ENCODE measurements at regions not wholly inside any gene's neighbourhood (a gene's known extent, or its start where the extent isn't known, plus 50 kb on each side); places are given as distances from the start of the nearest gene placed in this dataset.
"Not testable (repeated sequence)": the region's sequence is repeated elsewhere in the genome, so short reads cannot be mapped to it uniquely, and the experiment has no call there.

DNA sequence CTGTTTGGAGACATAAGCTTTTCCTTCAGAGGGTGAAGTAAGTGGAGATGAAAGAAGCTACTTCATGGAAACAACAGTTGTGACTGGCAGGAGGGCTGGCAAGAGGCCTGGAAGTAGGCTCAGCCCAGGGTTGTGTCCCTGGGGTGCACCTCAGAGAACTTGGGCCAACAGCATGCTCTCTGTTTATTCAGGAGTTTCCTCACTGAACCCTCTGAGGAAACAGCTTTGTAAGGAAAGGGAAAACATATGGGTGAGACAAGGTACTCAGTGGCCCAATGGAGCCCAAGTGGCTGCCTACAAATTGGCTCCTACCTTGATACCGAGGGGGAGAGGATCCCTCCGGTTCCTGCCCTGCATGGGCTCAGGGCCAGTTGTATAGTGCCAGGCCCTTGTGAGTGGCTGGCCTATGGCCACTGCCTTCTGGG, 115.5 kb upstream of the ITGA6 start:
- Histone ChIP-seq H3K36me3 (ENCODE audit: control insufficient read depth, insufficient read depth, low read length) (no peaks in the 10 kb centered on the region), H3K27ac (ENCODE audit: low read depth, low read length) (no peak overlapping the region), H3K9me3 (ENCODE audit: control insufficient read depth, insufficient read depth, low read depth, low read length) (peaks cover 6% of the 10 kb centered on the region), H3K4me1 (ENCODE audit: control insufficient read depth, insufficient read depth, low read length) (no peaks in the 10 kb centered on the region), H3K4me3 (ENCODE audit: low read depth, low read length) (no peak overlapping the region), H3K9ac (ENCODE audit: low read length) (no peak overlapping the region), H3K27me3 (ENCODE audit: control insufficient read depth, insufficient read depth, low read length) (no peaks in the 10 kb centered on the region)

DNA sequence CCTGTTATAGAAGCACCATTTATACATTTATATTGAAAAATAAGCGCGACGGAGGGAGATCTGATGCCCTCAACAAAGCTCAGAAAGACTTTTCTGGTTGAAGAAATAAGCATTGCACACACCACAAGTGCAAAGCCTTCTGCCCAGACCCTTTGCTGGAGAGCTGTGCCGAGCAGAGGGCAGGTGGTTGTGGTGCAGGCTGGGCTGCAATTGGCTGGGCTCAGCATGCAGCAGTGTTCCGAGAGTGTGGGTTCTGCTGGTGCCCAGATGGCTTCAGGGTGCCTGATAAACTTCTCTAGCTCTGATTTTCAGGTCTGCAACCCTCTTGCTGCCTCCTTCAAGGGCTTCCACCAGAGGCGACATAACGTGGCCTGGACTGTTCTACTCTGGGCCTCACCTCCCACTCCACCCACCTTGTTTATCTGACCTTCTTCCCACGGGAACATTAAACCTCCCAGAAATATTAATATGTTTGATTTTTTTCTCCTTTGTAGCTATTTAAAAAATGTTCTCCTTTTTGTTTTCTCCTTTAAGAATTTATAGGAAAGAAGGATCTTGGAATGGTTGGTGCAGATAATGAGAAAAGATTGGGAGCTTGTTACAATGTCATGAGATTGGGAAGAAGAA, 113.6 kb upstream of the ITGA6 start:
- no peak overlapping the region for H3K9ac ChIP-seq (ENCODE audit: low read length)
- peaks cover 6% of the 10 kb centered on the region for H3K9me3 ChIP-seq (ENCODE audit: control insufficient read depth, insufficient read depth, low read depth, low read length)
- no peak overlapping the region for H3K27ac ChIP-seq (ENCODE audit: low read depth, low read length)
- no peak overlapping the region for H3K4me3 ChIP-seq (ENCODE audit: low read depth, low read length)
- no peaks in the 10 kb centered on the region for H3K36me3 ChIP-seq (ENCODE audit: control insufficient read depth, insufficient read depth, low read length)
- no peaks in the 10 kb centered on the region for H3K4me1 ChIP-seq (ENCODE audit: control insufficient read depth, insufficient read depth, low read length)
- H3K27me3 ChIP-seq (ENCODE audit: control insufficient read depth, insufficient read depth, low read length): no peaks in the 10 kb centered on the region

DNA sequence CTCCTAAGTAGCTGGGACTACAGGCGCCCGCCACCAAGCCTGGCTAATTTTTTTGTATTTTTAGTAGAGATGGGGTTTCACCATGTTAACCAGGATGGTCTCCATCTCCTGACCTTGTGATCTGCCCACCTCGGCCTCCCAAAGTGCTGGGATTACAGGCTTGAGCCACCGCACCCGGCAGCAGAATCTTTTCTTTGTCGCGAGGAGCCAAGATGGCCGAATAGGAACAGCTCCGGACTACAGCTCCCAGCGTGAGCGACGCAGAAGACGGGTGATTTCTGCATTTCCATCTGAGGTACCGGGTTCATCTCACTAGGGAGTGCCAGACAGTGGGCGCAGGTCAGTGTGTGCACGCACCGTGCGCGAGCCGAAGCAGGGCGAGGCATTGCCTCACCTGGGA, 112.3 kb upstream of the ITGA6 start:
- not testable (repeated sequence) for H3K4me3 ChIP-seq (ENCODE audit: low read depth, low read length); H3K27me3 ChIP-seq (ENCODE audit: control insufficient read depth, insufficient read depth, low read length)

DNA sequence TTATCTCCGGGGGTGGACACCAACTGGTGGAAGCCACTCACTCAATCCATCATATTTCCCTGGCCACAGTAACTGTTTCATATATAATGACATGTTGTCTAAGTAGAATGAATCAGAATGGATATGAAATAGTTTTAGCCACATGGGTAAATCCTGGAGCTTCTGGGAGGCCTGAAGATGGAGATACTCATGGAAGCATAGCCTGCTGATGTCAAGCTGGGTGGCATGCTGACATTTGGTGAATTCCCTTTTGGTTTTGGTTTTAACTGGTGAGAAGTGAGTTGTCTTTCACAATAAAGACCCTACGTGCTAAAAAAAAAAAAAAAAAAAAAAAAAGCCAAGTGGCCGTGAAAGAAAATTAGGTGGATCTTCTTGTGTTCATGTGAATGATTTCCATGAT, 105.3 kb upstream of the ITGA6 start:
- peaks cover 8% of the 10 kb centered on the region; the same call in 1 of the 2 replicates for H3K9me3 ChIP-seq (ENCODE audit: control insufficient read depth, insufficient read depth, low read depth, low read length)

More for the DNA sequence above, 112.3 kb upstream of the ITGA6 start:
- H3K36me3 ChIP-seq (ENCODE audit: control insufficient read depth, insufficient read depth, low read length); H3K4me1 ChIP-seq (ENCODE audit: control insufficient read depth, insufficient read depth, low read length); H3K9ac ChIP-seq (ENCODE audit: low read length); H3K9me3 ChIP-seq (ENCODE audit: control insufficient read depth, insufficient read depth, low read depth, low read length); H3K27ac ChIP-seq (ENCODE audit: low read depth, low read length): not testable (repeated sequence)

DNA sequence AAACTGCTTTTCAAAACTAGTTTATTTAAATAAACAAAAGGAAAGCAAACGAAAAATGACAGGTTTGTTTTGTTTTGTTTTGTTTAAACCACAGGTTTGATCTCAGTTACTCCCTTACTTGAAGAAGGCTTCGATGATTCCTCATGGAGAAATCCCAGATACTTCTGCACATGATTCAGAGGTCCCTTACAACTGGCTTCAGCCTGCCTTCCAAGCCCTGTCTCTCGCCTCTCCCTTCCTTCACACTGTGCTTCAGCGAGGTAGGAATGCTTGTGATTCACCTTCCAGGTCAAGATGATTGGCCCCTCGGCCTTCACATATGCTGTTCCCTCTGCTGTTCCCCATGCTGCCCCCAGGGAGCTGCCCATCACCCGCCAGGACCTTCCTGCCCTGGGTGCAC, 104.1 kb upstream of the ITGA6 start:
- H3K4me3 ChIP-seq (ENCODE audit: low read depth, low read length): no peak overlapping the region
- no peaks in the 10 kb centered on the region for H3K36me3 ChIP-seq (ENCODE audit: control insufficient read depth, insufficient read depth, low read length)
- H3K4me1 ChIP-seq (ENCODE audit: control insufficient read depth, insufficient read depth, low read length): no peaks in the 10 kb centered on the region
- H3K27ac ChIP-seq (ENCODE audit: low read depth, low read length): no peak overlapping the region
- H3K9ac ChIP-seq (ENCODE audit: low read length): no peak overlapping the region
- H3K27me3 ChIP-seq (ENCODE audit: control insufficient read depth, insufficient read depth, low read length): no peaks in the 10 kb centered on the region
- peaks cover 8% of the 10 kb centered on the region; the same call in 1 of the 2 replicates for H3K9me3 ChIP-seq (ENCODE audit: control insufficient read depth, insufficient read depth, low read depth, low read length)

More for the DNA sequence above, 105.3 kb upstream of the ITGA6 start:
- H3K27me3 ChIP-seq (ENCODE audit: control insufficient read depth, insufficient read depth, low read length): no peaks in the 10 kb centered on the region
- H3K4me1 ChIP-seq (ENCODE audit: control insufficient read depth, insufficient read depth, low read length): no peaks in the 10 kb centered on the region
- no peak overlapping the region for H3K4me3 ChIP-seq (ENCODE audit: low read depth, low read length)
- no peaks in the 10 kb centered on the region for H3K36me3 ChIP-seq (ENCODE audit: control insufficient read depth, insufficient read depth, low read length)
- no peak overlapping the region for H3K27ac ChIP-seq (ENCODE audit: low read depth, low read length)
- H3K9ac ChIP-seq (ENCODE audit: low read length): no peak overlapping the region

DNA sequence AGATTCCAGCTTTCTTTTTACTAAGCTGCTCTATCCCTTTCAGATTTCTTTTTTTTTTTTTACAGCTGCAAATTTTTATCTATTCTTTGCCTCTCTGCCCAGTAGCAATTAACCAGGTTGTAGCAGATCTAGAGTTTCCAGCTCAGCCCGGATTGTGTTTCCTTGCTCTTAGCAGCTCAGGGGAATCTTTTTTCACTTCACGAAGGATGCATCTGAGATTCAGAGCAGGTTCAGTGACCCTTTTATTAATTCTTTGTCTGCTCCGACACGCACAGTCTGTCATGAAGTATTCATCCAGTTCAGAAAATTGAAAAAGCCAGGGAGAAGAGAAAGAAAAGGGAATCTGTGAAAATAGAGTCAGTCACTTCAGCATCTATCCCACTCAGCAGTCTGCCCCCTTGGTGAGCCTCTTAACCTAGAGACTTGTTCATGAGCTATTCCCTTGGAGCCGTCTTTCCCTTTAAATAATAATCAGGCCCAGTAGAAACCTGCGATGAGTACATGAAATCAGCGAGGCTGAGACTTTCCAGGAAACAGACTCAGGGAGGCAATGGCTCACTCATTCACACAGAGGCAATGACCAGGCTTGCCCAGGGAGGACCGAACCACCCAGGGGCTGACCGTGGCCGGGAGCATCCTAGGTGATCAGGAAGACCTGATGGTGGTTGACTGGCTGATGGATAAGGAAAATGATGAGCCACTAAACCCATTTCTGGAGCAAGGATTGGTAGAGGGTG, 103.4 kb upstream of the ITGA6 start:
- Histone ChIP-seq H3K4me3 (ENCODE audit: low read depth, low read length) (no peak overlapping the region), H3K27ac (ENCODE audit: low read depth, low read length) (no peak overlapping the region), H3K36me3 (ENCODE audit: control insufficient read depth, insufficient read depth, low read length) (no peaks in the 10 kb centered on the region), H3K9me3 (ENCODE audit: control insufficient read depth, insufficient read depth, low read depth, low read length) (peaks cover 8% of the 10 kb centered on the region; the same call in 1 of the 2 replicates), H3K4me1 (ENCODE audit: control insufficient read depth, insufficient read depth, low read length) (no peaks in the 10 kb centered on the region), H3K9ac (ENCODE audit: low read length) (no peak overlapping the region), H3K27me3 (ENCODE audit: control insufficient read depth, insufficient read depth, low read length) (no peaks in the 10 kb centered on the region)

DNA sequence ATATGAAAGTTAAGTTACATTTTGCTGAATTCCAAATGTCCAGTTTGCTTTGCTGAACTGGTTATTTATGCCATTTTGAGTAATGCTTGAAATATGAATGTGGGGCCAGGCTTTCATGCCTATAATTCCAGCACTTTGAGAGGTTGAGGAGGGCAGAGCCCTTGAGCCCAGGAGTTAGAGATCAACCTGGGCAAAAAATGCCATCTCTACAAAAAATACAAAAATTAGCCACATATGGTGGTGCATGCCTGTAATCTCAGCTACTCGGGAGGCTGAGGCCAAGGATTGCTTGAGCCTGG, 101.2 kb upstream of the ITGA6 start:
- H3K36me3 ChIP-seq (ENCODE audit: control insufficient read depth, insufficient read depth, low read length): no peaks in the 10 kb centered on the region
- H3K4me3 ChIP-seq (ENCODE audit: low read depth, low read length): no peak overlapping the region
- no peak overlapping the region for H3K27ac ChIP-seq (ENCODE audit: low read depth, low read length)
- H3K4me1 ChIP-seq (ENCODE audit: control insufficient read depth, insufficient read depth, low read length): 0 out of 2 replicates have a peak, but pooled peaks cover 4% of the 10 kb centered on the region
- no peak overlapping the region for H3K9ac ChIP-seq (ENCODE audit: low read length)
- no peaks in the 10 kb centered on the region for H3K27me3 ChIP-seq (ENCODE audit: control insufficient read depth, insufficient read depth, low read length)
- peaks cover 8% of the 10 kb centered on the region; the same call in 1 of the 2 replicates for H3K9me3 ChIP-seq (ENCODE audit: control insufficient read depth, insufficient read depth, low read depth, low read length)

DNA sequence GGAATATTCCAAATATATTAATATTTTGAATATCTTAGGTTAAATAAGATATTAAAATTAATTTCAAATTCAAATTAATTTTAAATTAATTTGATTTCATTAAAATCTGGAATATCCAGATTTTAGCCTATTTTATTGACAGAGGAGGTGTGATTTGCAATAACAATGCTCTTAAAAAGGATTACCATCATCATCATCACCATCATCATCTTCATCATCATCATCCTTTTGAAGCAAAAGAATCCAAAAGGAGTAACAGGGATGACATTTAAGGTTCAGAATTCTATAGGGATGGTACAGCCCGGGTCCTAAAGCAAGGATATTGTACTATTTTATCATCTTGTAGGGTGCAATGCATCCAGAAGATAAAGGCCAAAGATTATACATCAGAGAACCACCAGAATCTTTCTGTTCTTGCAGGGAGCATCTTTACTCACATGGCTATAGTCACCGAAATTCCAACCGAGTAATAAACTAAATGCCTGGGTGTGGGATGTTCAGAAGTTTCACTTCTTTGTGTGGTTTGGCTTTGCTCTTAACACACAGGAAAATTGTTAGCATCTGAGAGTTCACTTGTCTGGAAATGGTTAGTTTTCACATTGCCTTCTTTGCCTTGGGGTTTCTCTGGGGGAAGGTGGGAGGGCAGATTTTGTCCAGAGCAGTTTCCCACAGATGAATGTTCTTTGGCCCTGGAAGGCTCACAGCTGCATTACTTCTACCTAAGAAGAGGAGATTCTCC, 99.1 kb upstream of the ITGA6 start:
- Histone ChIP-seq H3K27me3 (ENCODE audit: control insufficient read depth, insufficient read depth, low read length) (no peaks in the 10 kb centered on the region), H3K36me3 (ENCODE audit: control insufficient read depth, insufficient read depth, low read length) (no peaks in the 10 kb centered on the region), H3K4me1 (ENCODE audit: control insufficient read depth, insufficient read depth, low read length) (0 out of 2 replicates have a peak, but pooled peaks cover 4% of the 10 kb centered on the region), H3K27ac (ENCODE audit: low read depth, low read length) (no peak overlapping the region), H3K9me3 (ENCODE audit: control insufficient read depth, insufficient read depth, low read depth, low read length) (no peaks in the 10 kb centered on the region), H3K9ac (ENCODE audit: low read length) (no peak overlapping the region), H3K4me3 (ENCODE audit: low read depth, low read length) (no peak overlapping the region)

DNA sequence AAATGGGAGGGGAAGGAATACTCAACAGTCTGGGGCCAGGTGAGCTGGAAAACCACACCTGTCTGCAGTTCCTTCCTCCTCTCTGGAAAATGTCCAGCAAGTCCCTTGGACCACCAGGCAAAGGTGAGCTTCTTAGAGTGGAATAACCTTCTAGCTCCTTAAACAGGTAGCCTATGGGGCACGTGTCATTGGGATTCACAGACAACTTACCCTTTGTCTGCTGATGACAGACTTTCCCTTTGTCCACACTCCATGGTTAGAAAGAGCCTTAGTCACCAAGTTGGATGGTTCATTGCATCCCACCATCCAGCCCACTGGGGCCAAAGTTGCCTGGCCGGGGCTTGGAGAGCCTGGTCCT, 98.0 kb upstream of the ITGA6 start:
- no peak overlapping the region for H3K9ac ChIP-seq (ENCODE audit: low read length)
- H3K4me1 ChIP-seq (ENCODE audit: control insufficient read depth, insufficient read depth, low read length): 0 out of 2 replicates have a peak, but pooled peaks cover 4% of the 10 kb centered on the region
- no peaks in the 10 kb centered on the region for H3K36me3 ChIP-seq (ENCODE audit: control insufficient read depth, insufficient read depth, low read length)
- H3K27me3 ChIP-seq (ENCODE audit: control insufficient read depth, insufficient read depth, low read length): no peaks in the 10 kb centered on the region
- H3K27ac ChIP-seq (ENCODE audit: low read depth, low read length): no peak overlapping the region
- H3K9me3 ChIP-seq (ENCODE audit: control insufficient read depth, insufficient read depth, low read depth, low read length): no peaks in the 10 kb centered on the region
- no peak overlapping the region for H3K4me3 ChIP-seq (ENCODE audit: low read depth, low read length)

DNA sequence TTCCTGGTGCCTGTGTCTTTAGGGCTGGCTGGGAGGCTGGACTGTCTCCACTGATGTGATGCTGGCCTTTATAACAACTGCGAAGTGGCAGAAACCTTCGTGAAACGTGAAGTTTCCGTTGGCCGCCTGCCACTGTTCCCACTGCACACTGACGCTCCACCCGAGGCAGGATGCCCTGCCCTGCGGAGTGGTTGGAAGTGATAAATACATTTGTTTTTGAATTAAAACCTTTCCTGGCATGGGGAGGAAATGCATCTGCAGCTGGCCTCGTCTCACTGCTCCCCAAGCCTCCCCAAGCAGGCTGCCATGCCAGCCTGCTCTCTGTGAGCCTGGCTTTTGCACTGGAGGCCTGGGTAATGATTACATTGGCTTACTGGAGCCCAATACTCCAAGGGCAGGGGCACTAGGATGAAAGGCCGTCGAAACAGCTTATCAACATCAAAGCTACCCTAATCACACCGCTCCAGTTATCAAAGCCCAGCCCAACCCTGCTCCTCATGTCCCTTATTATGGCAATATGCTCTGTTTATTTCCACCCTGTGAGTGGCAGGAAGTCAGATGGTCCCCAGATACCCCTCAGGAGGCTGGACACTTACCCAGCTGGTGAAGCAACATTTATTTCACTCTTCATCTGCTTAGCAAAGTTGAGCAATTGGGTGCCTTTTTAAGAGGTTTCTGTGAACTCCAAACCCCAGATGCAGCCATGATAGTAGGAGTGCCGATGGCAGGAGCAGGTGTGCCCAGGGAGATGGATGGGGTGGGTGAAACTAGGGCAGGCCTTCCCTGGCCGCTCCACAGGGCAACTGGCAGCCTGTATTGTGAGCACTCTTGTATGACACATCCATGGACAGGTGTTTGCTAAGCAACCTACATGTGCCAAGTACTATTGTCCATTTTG, 97.4 kb upstream of the ITGA6 start:
- Histone ChIP-seq H3K4me3 (ENCODE audit: low read depth, low read length) (no peak overlapping the region), H3K27ac (ENCODE audit: low read depth, low read length) (no peak overlapping the region), H3K9me3 (ENCODE audit: control insufficient read depth, insufficient read depth, low read depth, low read length) (no peaks in the 10 kb centered on the region), H3K9ac (ENCODE audit: low read length) (no peak overlapping the region), H3K27me3 (ENCODE audit: control insufficient read depth, insufficient read depth, low read length) (no peaks in the 10 kb centered on the region), H3K4me1 (ENCODE audit: control insufficient read depth, insufficient read depth, low read length) (0 out of 2 replicates have a peak, but pooled peaks cover 4% of the 10 kb centered on the region), H3K36me3 (ENCODE audit: control insufficient read depth, insufficient read depth, low read length) (no peaks in the 10 kb centered on the region)
